Activated CD4-positive, alpha-beta T cell treated with anti-CD3 and anti-CD28 coated beads, Interleukin-2, amount 50 U/mL, for 16 hours (primary cell): ENCODE measurements at regions not wholly inside any gene's neighbourhood (a gene's known extent, or its start where the extent isn't known, plus 50 kb on each side); places are given as distances from the start of the nearest gene placed in this dataset.
"Not testable (repeated sequence)": the region's sequence is repeated elsewhere in the genome, so short reads cannot be mapped to it uniquely, and the experiment has no call there.

Experiments used
- DNase-seq: peaks from one replicate; pipeline ENCODE4 v3.0.0-alpha.2; 2020

GRCh38 chr16:22436823-22437652 lies 62.6 kb upstream of the CDR2 start:
- peak; percentile 76 for DNase-seq

GRCh38 chr16:22436326-22436822 lies 62.0 kb upstream of the CDR2 start:
- DNase-seq = not testable (repeated sequence)

GRCh38 chr16:22431314-22431713 lies 56.9 kb upstream of the CDR2 start:
- DNase-seq = not testable (repeated sequence)

GRCh38 chr16:22428654-22429053 lies 54.2 kb upstream of the CDR2 start:
- no peak for DNase-seq

GRCh38 chr16:22427556-22427955 lies 53.1 kb upstream of the CDR2 start:
- DNase-seq = no peak

GRCh38 chr16:22425847-22426246 lies 51.4 kb upstream of the CDR2 start:
- DNase-seq = no peak

- no peak for DNase-seq
Measured at GRCh38 chr16:22425036-22425801, 50.8 kb upstream of the CDR2 start.

- DNase-seq = no peak
Measured at GRCh38 chr16:22424161-22424937, 49.9 kb upstream of the CDR2 start.
